GM12873 (cell line): ENCODE measurements at regions not wholly inside any gene's neighbourhood (a gene's known extent, or its start where the extent isn't known, plus 50 kb on each side); places are given as distances from the start of the nearest gene placed in this dataset.

Source experiments
- TF ChIP-seq, protein P1 (sequence below): IDR thresholded peaks from 2 replicates; pipeline ENCODE4 v1.5.1; 2012; ENCODE audit warnings: low read depth, mild to moderate bottlenecking, moderate library complexity, low read length, control low read depth; ENCODE audit not compliant: insufficient read depth; ENCODE audit errors: missing control alignments

GRCh38 chr1:30579580-30579979 lies 143.8 kb downstream of the MATN1 start:
- TF ChIP-seq, protein P1, sequence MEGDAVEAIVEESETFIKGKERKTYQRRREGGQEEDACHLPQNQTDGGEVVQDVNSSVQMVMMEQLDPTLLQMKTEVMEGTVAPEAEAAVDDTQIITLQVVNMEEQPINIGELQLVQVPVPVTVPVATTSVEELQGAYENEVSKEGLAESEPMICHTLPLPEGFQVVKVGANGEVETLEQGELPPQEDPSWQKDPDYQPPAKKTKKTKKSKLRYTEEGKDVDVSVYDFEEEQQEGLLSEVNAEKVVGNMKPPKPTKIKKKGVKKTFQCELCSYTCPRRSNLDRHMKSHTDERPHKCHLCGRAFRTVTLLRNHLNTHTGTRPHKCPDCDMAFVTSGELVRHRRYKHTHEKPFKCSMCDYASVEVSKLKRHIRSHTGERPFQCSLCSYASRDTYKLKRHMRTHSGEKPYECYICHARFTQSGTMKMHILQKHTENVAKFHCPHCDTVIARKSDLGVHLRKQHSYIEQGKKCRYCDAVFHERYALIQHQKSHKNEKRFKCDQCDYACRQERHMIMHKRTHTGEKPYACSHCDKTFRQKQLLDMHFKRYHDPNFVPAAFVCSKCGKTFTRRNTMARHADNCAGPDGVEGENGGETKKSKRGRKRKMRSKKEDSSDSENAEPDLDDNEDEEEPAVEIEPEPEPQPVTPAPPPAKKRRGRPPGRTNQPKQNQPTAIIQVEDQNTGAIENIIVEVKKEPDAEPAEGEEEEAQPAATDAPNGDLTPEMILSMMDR, result no peak

DNA sequence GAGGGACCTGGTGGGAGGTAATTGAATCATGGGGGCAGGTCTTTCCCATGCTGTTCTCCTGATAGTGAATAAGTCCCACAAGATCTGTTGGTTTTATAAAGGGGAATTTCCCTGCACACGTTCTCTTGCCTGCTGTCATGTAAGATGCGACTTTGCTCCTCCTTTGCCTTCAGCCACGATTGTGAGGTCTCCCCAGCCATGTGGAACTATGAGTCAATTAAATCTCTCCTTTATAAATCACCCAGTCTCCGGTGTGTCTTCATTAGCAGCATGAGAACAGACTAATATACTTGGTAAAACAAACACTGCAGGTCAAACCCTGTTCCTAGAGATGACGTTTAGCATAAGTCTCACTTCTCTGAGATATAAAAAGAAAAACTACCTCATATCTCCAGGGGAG lies 148.3 kb downstream of the MATN1 start:
- TF ChIP-seq, protein P1, result no peak

DNA sequence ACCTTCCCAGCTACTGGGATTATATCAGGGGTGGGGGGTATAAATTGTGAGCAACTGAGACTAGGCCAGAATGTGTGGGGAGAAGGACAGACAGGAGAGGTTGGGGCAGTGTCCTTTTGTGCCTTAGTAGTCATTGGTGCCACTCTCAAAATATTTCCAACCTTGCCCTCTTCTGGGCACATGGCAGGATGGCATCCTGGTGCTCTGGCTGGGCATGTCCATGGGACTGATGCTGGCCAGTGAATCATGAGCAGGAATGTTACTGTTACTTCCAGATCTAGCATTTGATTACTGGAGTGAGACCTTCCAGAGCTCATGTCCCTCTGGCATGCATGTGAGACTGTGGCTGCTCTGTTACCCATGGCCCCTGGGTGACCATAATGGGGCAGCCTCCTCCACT lies 151.2 kb downstream of the MATN1 start:
- TF ChIP-seq, protein P1, result no peak

GRCh38 chr1:30571380-30571779 lies 152.0 kb downstream of the MATN1 start:
- TF ChIP-seq, protein P1, result no peak

DNA sequence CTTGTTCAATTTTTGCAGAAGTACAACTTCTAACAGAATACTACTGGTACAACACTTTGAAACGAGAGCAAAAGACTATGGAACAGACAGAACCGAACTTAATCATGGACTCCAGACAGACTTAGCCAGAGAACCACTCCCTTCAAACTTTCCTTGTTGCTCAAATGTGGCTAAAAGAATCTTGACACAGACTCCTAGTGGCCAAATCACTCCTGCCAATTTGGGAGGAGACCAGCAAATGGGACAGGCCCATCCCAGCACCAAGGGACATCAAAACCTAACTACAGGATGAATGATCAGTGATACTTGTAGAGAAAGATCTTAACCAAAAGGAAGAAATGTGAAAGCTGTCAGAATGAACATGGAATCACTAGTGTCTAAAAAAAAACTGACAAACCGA lies 154.0 kb downstream of the MATN1 start:
- TF ChIP-seq, protein P1, result no peak

GRCh38 chr1:30562559-30562958 lies 160.8 kb downstream of the MATN1 start:
- TF ChIP-seq, protein P1, result no peak

GRCh38 chr1:30551603-30552002 lies 171.8 kb downstream of the MATN1 start:
- TF ChIP-seq, protein P1, result no peak
